GM23338 (cell line): ENCODE measurements at regions not wholly inside any gene's neighbourhood (a gene's known extent, or its start where the extent isn't known, plus 50 kb on each side); places are given as distances from the start of the nearest gene placed in this dataset.

Source experiments
- ATAC-seq: fragments of 200-7000 bp; cut with Tn5 transposase; 3 replicates; pipeline ENCODE4 v1.9.1; 2020
- DNase-seq: peaks from one replicate; pipeline ENCODE4 v3.0.0-alpha.2; 2015; ENCODE audit warnings: low spot score
- H2AFZ ChIP-seq: fragments of 200-600 bp; sonication (generic); 2 replicates; pipeline ENCODE4 v1.8.0; 2016; ENCODE audit warnings: antibody characterized with exemption, mild to moderate bottlenecking, moderate library complexity
- H3F3A ChIP-seq: fragments of 200-600 bp; sonication (generic); replicated peaks from 2 replicates; pipeline ENCODE4 v1.8.0; 2017; ENCODE audit warnings: antibody characterized with exemption, mixed run types, low read depth
- H3K27ac ChIP-seq: fragments of 200-600 bp; sonication (generic); 2 replicates; pipeline ENCODE4 v1.6.1; 2016; ENCODE audit warnings: low read depth
- H3K27me3 ChIP-seq: fragments of 200-600 bp; sonication (generic); 2 replicates; pipeline ENCODE4 v1.8.0; 2016; ENCODE audit warnings: mild to moderate bottlenecking, mixed run types, moderate library complexity; ENCODE audit not compliant: insufficient read depth
- H3K36me3 ChIP-seq: fragments of 200-600 bp; sonication (generic); 2 replicates; pipeline ENCODE4 v1.8.0; 2016; ENCODE audit warnings: mild to moderate bottlenecking; ENCODE audit not compliant: insufficient read depth
- H3K4me1 ChIP-seq: fragments of 200-600 bp; sonication (generic); 2 replicates; pipeline ENCODE4 v1.8.0; 2016; ENCODE audit warnings: mild to moderate bottlenecking, moderate library complexity; ENCODE audit not compliant: insufficient read depth
- H3K4me2 ChIP-seq: fragments of 200-600 bp; sonication (generic); 2 replicates; pipeline ENCODE4 v1.7.1; 2017; ENCODE audit warnings: mixed run types
- H3K4me3 ChIP-seq: fragments of 200-600 bp; sonication (generic); 2 replicates; pipeline ENCODE4 v1.6.1; 2016; ENCODE audit warnings: mixed run types
- H3K79me2 ChIP-seq: fragments of 200-600 bp; sonication (generic); replicated peaks from 2 replicates; pipeline ENCODE4 v1.8.0; 2017; ENCODE audit warnings: mild to moderate bottlenecking; ENCODE audit not compliant: insufficient read depth
- H3K9me2 ChIP-seq: fragments of 200-600 bp; sonication (generic); 2 replicates; pipeline ENCODE4 v1.8.0; 2017; ENCODE audit not compliant: insufficient read depth
- H4K20me1 ChIP-seq: fragments of 200-600 bp; sonication (generic); replicated peaks from 2 replicates; pipeline ENCODE4 v1.8.0; 2017; ENCODE audit warnings: mild to moderate bottlenecking; ENCODE audit not compliant: insufficient read depth
- H3K27ac Mint-ChIP-seq: 2 replicates; pipeline ENCODE4 v1.8.0; 2020; ENCODE audit warnings: inconsistent platforms, mild to moderate bottlenecking, moderate library complexity, mixed read lengths
- H3K27me3 Mint-ChIP-seq: 3 replicates; pipeline ENCODE4 v1.8.0; 2022; ENCODE audit warnings: low read depth, mild to moderate bottlenecking, moderate library complexity, mixed read lengths, inconsistent platforms; ENCODE audit not compliant: insufficient read depth, poor library complexity
- H3K36me3 Mint-ChIP-seq: 3 replicates; pipeline ENCODE4 v1.8.0; 2021; ENCODE audit warnings: low read depth, mild to moderate bottlenecking, inconsistent platforms, moderate library complexity, mixed read lengths
- H3K4me1 Mint-ChIP-seq: 3 replicates; pipeline ENCODE4 v1.8.0; 2020; ENCODE audit warnings: mild to moderate bottlenecking, inconsistent platforms, mixed read lengths
- H3K4me3 Mint-ChIP-seq: 3 replicates; pipeline ENCODE4 v1.8.0; 2021; ENCODE audit warnings: moderate library complexity, mild to moderate bottlenecking, inconsistent platforms, mixed read lengths
- H3K9me3 Mint-ChIP-seq: 3 replicates; pipeline ENCODE4 v1.8.0; 2020; ENCODE audit warnings: moderate library complexity, mild to moderate bottlenecking, inconsistent platforms, mixed read lengths
- EZH2 ChIP-seq: fragments of 200-600 bp; sonication (generic); IDR thresholded peaks from one replicate; pipeline ENCODE4 v1.8.0; 2017; ENCODE audit warnings: antibody characterized with exemption, mild to moderate bottlenecking, low read depth; ENCODE audit not compliant: unreplicated experiment
- JUNB ChIP-seq: IDR thresholded peaks from one replicate; pipeline ENCODE4 v1.6.1; 2016; ENCODE audit warnings: antibody characterized with exemption; ENCODE audit not compliant: unreplicated experiment
- POLR2AphosphoS5 ChIP-seq: IDR thresholded peaks from 2 replicates; pipeline ENCODE4 v1.6.1; 2016; ENCODE audit warnings: antibody characterized with exemption, low read depth
- REST ChIP-seq: IDR thresholded peaks from one replicate; pipeline ENCODE4 v1.6.1; 2018; ENCODE audit warnings: antibody characterized with exemption; ENCODE audit not compliant: unreplicated experiment
- ZNF114 ChIP-seq: fragments of 250-450 bp; sonication (Bioruptor Pico); IDR thresholded peaks from 2 replicates; pipeline ENCODE4 v1.5.0; 2020; ENCODE audit warnings: mild to moderate bottlenecking, moderate library complexity
- ZNF462 ChIP-seq: fragments of 250-450 bp; sonication (Bioruptor Pico); IDR thresholded peaks from 2 replicates; pipeline ENCODE4 v1.5.0; 2020; ENCODE audit warnings: mild to moderate bottlenecking, moderate library complexity

- H3K27ac ChIP-seq = no peak overlapping the region
- ATAC-seq (no peak), DNase-seq (no peak)
- H3K27me3 Mint-ChIP-seq = peaks cover 9% of the 10 kb centered on the region
- TF ChIP-seq JUNB (no peak), EZH2 (no peak)
- H3K36me3 ChIP-seq = no peaks in the 10 kb centered on the region; the same call in 1 of the 2 replicates
- H3K79me2 ChIP-seq = no peaks in the 10 kb centered on the region
- H3F3A ChIP-seq = no peaks in the 10 kb centered on the region
- H3K4me2 ChIP-seq = no peak overlapping the region
- peaks cover 6% of the 10 kb centered on the region; the same call in 2 of the 3 replicates for H3K9me3 Mint-ChIP-seq
- no peak overlapping the region for H3K4me3 ChIP-seq
- no peak overlapping the region for H3K4me3 Mint-ChIP-seq
- H3K4me1 Mint-ChIP-seq = no peaks in the 10 kb centered on the region
- H4K20me1 ChIP-seq = no peaks in the 10 kb centered on the region
- no peaks in the 10 kb centered on the region for H3K4me1 ChIP-seq
- peaks cover 3% of the 10 kb centered on the region; the same call in 1 of the 2 replicates for H3K9me2 ChIP-seq
- H3K36me3 Mint-ChIP-seq = no peaks in the 10 kb centered on the region
- H3K27ac Mint-ChIP-seq = no peak overlapping the region
- H3K27me3 ChIP-seq = no peaks in the 10 kb centered on the region
- no peak overlapping the region for H2AFZ ChIP-seq
Observed at GRCh38 chr16:80150978-80151721, 389.6 kb upstream of the DYNLRB2 start.

- Histone ChIP-seq H4K20me1 (no peaks in the 10 kb centered on the region), H3K36me3 (no peaks in the 10 kb centered on the region; the same call in 1 of the 2 replicates), H3K4me3 (no peak overlapping the region), H3F3A (no peaks in the 10 kb centered on the region), H3K27ac (no peak overlapping the region), H3K27me3 (no peaks in the 10 kb centered on the region), H2AFZ (no peak overlapping the region), H3K4me2 (no peak overlapping the region), H3K9me2 (no peaks in the 10 kb centered on the region), H3K79me2 (no peaks in the 10 kb centered on the region), H3K4me1 (no peaks in the 10 kb centered on the region)
- Mint-ChIP-seq H3K36me3 (no peaks in the 10 kb centered on the region), H3K9me3 (peaks cover 11% of the 10 kb centered on the region), H3K4me3 (no peak overlapping the region), H3K27me3 (peaks cover 6% of the 10 kb centered on the region), H3K4me1 (no peaks in the 10 kb centered on the region), H3K27ac (no peak overlapping the region)
- no peak for ATAC-seq
- TF ChIP-seq REST (no peak), ZNF462 (CRISPR knock-in tag) (no peak), JUNB (no peak), POLR2AphosphoS5 (no peak), ZNF114 (CRISPR knock-in tag) (no peak)
- DNase-seq = no peak
Observed at GRCh38 chr16:80148826-80149225, 392.0 kb upstream of the DYNLRB2 start.
